Stomach smooth muscle (tissue), 2 donors: ENCODE measurements at regions not wholly inside any gene's neighbourhood (a gene's known extent, or its start where the extent isn't known, plus 50 kb on each side); places are given as distances from the start of the nearest gene placed in this dataset.

Experiments used
- H3K27ac ChIP-seq: one replicate; pipeline ENCODE4 v1.7.0; 2013; ENCODE audit warnings: mild to moderate bottlenecking, low read length, inconsistent platforms
- H3K27me3 ChIP-seq, 2 donors: one replicate each; pipeline ENCODE4 v1.7.0; 2013; ENCODE audit warnings: low read length in 2 of 2; ENCODE audit not compliant: insufficient read depth in 2 of 2, control insufficient read depth in 1 of 2
- H3K36me3 ChIP-seq, 2 donors: one replicate each; pipeline ENCODE4 v1.7.0; 2013; ENCODE audit warnings: low read length in 2 of 2; ENCODE audit not compliant: control insufficient read depth in 2 of 2, insufficient read depth in 2 of 2
- H3K4me1 ChIP-seq: one replicate; pipeline ENCODE4 v1.7.0; 2013; ENCODE audit warnings: low read length; ENCODE audit not compliant: control insufficient read depth, insufficient read depth
- H3K4me3 ChIP-seq, 2 donors: one replicate each; pipeline ENCODE4 v1.7.0; 2013; ENCODE audit warnings: low read length in 2 of 2
- H3K9ac ChIP-seq, 2 donors: one replicate each; pipeline ENCODE4 v1.7.0; 2013; ENCODE audit warnings: low read length in 2 of 2, mild to moderate bottlenecking in 1 of 2
- H3K9me3 ChIP-seq, 2 donors: one replicate each; pipeline ENCODE4 v1.7.0; 2013; ENCODE audit warnings: low read length in 2 of 2; ENCODE audit not compliant: control insufficient read depth in 2 of 2
- donor health status: healthy.
- donor health status: Pancreatic carcinoma.

- Histone ChIP-seq H3K27ac (no peak overlapping the region), H3K4me3 (no peak overlapping the region), H3K36me3 (no peaks in the 10 kb centered on the region), H3K27me3 (peaks cover 0 to 20% of the 10 kb centered on the region in 2 donors), H3K9me3 (no peaks in the 10 kb centered on the region), H3K9ac (no peak overlapping the region), H3K4me1 (no peaks in the 10 kb centered on the region)
Observed at GRCh38 chrX:69083361-69083760, 81.9 kb downstream of the PJA1 start.

GRCh38 chrX:69082753-69083150, 82.5 kb downstream of the PJA1 start:
- Histone ChIP-seq H3K36me3 (no peaks in the 10 kb centered on the region), H3K9me3 (no peaks in the 10 kb centered on the region), H3K4me1 (no peaks in the 10 kb centered on the region), H3K4me3 (no peak overlapping the region), H3K27ac (no peak overlapping the region), H3K9ac (no peak overlapping the region), H3K27me3 (peaks cover 0 to 23% of the 10 kb centered on the region in 2 donors)

GRCh38 chrX:69082055-69082752, 83.0 kb downstream of the PJA1 start:
- Histone ChIP-seq H3K4me3 (no peak overlapping the region), H3K36me3 (no peaks in the 10 kb centered on the region), H3K27ac (no peak overlapping the region), H3K4me1 (no peaks in the 10 kb centered on the region), H3K27me3 (peaks cover 0 to 24% of the 10 kb centered on the region in 2 donors), H3K9me3 (no peaks in the 10 kb centered on the region), H3K9ac (no peak overlapping the region)

GRCh38 chrX:69080855-69081465, 84.3 kb downstream of the PJA1 start:
- Histone ChIP-seq H3K4me3 (no peak overlapping the region), H3K9me3 (no peaks in the 10 kb centered on the region), H3K27me3 (peaks cover 0 to 28% of the 10 kb centered on the region in 2 donors), H3K27ac (no peak overlapping the region), H3K9ac (no peak overlapping the region), H3K36me3 (no peaks in the 10 kb centered on the region), H3K4me1 (no peaks in the 10 kb centered on the region)

- H3K4me3 ChIP-seq = no peak overlapping the region
- no peak overlapping the region for H3K27ac ChIP-seq
- no peaks in the 10 kb centered on the region for H3K9me3 ChIP-seq
- H3K4me1 ChIP-seq = no peaks in the 10 kb centered on the region
- H3K9ac ChIP-seq = no peak overlapping the region
- no peaks in the 10 kb centered on the region for H3K36me3 ChIP-seq
- H3K27me3 ChIP-seq = peaks cover 0 to 32% of the 10 kb centered on the region in 2 donors
Observed at GRCh38 chrX:69079268-69079667, 86.0 kb downstream of the PJA1 start.

GRCh38 chrX:69077895-69078455, 87.3 kb downstream of the PJA1 start:
- Histone ChIP-seq H3K4me3 (no peak overlapping the region), H3K9ac (no peak overlapping the region), H3K27me3 (peaks cover 0 to 32% of the 10 kb centered on the region in 2 donors), H3K27ac (no peak overlapping the region), H3K9me3 (no peaks in the 10 kb centered on the region), H3K36me3 (no peaks in the 10 kb centered on the region), H3K4me1 (no peaks in the 10 kb centered on the region)

GRCh38 chrX:69076088-69076487, 89.2 kb downstream of the PJA1 start:
- Histone ChIP-seq H3K9ac (no peak overlapping the region), H3K4me1 (peaks cover 3% of the 10 kb centered on the region), H3K4me3 (no peak overlapping the region), H3K9me3 (no peaks in the 10 kb centered on the region), H3K27me3 (peaks cover 0 to 23% of the 10 kb centered on the region in 2 donors), H3K27ac (no peak overlapping the region), H3K36me3 (no peaks in the 10 kb centered on the region)

GRCh38 chrX:69074726-69075125, 90.5 kb downstream of the PJA1 start:
- no peak overlapping the region for H3K9ac ChIP-seq
- H3K9me3 ChIP-seq = no peaks in the 10 kb centered on the region
- H3K27ac ChIP-seq = no peak overlapping the region

GRCh38 chrX:69073721-69074120, 91.5 kb downstream of the PJA1 start:
- H3K36me3 ChIP-seq = no peaks in the 10 kb centered on the region
- H3K9ac ChIP-seq = no peak overlapping the region
- H3K4me3 ChIP-seq = no peak overlapping the region
- H3K27ac ChIP-seq = no peak overlapping the region
- peaks cover 7% of the 10 kb centered on the region for H3K4me1 ChIP-seq
- peaks cover 0 to 22% of the 10 kb centered on the region in 2 donors for H3K27me3 ChIP-seq
- H3K9me3 ChIP-seq = no peaks in the 10 kb centered on the region

More at GRCh38 chrX:69074726-69075125, 90.5 kb downstream of the PJA1 start:
- H3K4me1 ChIP-seq = peaks cover 5% of the 10 kb centered on the region
- no peak overlapping the region for H3K4me3 ChIP-seq
- no peaks in the 10 kb centered on the region for H3K36me3 ChIP-seq
- H3K27me3 ChIP-seq = peaks cover 0 to 20% of the 10 kb centered on the region in 2 donors

GRCh38 chrX:69073241-69073640, 92.0 kb downstream of the PJA1 start:
- Histone ChIP-seq H3K4me3 (no peak overlapping the region), H3K9ac (no peak overlapping the region), H3K27ac (no peak overlapping the region), H3K9me3 (no peaks in the 10 kb centered on the region), H3K4me1 (peaks cover 7% of the 10 kb centered on the region), H3K27me3 (peaks cover 0 to 23% of the 10 kb centered on the region in 2 donors), H3K36me3 (no peaks in the 10 kb centered on the region)
